ENCODE measurements at regions not wholly inside any gene's neighbourhood (a gene's known extent, or its start where the extent isn't known, plus 50 kb on each side); places are given as distances from the start of the nearest gene placed in this dataset.

- Histone ChIP-seq H3K9me3 (ENCODE audit: control insufficient read depth in 4 of 4, insufficient read depth in 3 of 4, low read length in 3 of 4) (peaks cover 0 to 7% (median 0%) of the 10 kb centered on the region in 4 donors), H3K4me1 (ENCODE audit: control insufficient read depth in 5 of 5, insufficient read depth in 5 of 5, low read length in 5 of 5) (no peaks in the 10 kb centered on the region), H3K9ac (ENCODE audit: insufficient read depth in 1 of 2, low read length in 2 of 2) (no peak overlapping the region), H3K4me3 (no peak overlapping the region), H3K27ac (ENCODE audit: low read depth in 1 of 2, low read length in 1 of 2) (no peak overlapping the region), H3K36me3 (ENCODE audit: control insufficient read depth in 4 of 4, insufficient read depth in 4 of 4, low read length in 4 of 4) (no peaks in the 10 kb centered on the region), H3K27me3 (ENCODE audit: control insufficient read depth in 3 of 3, insufficient read depth in 3 of 3, low read length in 2 of 3) (no peaks in the 10 kb centered on the region)
- no peak for TF ChIP-seq CTCF (IDR thresholded peaks at IDR 0.05; ENCODE audit: control extremely low read depth, extremely low read depth)
- no peak for DNase-seq
- no peak for ATAC-seq (ENCODE audit: insufficient read depth, low FRiP score)
Measured at GRCh38 chr12:131589966-131590365, 120.9 kb upstream of the SFSWAP start.

- Histone ChIP-seq H3K9me3 (ENCODE audit: control insufficient read depth in 4 of 4, insufficient read depth in 3 of 4, low read length in 3 of 4) (peaks cover 0 to 7% (median 0%) of the 10 kb centered on the region in 4 donors), H3K36me3 (ENCODE audit: control insufficient read depth in 4 of 4, insufficient read depth in 4 of 4, low read length in 4 of 4) (no peaks in the 10 kb centered on the region), H3K27me3 (ENCODE audit: control insufficient read depth in 3 of 3, insufficient read depth in 3 of 3, low read length in 2 of 3) (no peaks in the 10 kb centered on the region), H3K4me1 (ENCODE audit: control insufficient read depth in 5 of 5, insufficient read depth in 5 of 5, low read length in 5 of 5) (no peaks in the 10 kb centered on the region), H3K4me3 (no peak overlapping the region), H3K27ac (ENCODE audit: low read depth in 1 of 2, low read length in 1 of 2) (no peak overlapping the region), H3K9ac (ENCODE audit: insufficient read depth in 1 of 2, low read length in 2 of 2) (no peak overlapping the region)
- 78 to 89% methylated on average over 7 of the region's 7 CpGs for WGBS, 2 donors
- TF ChIP-seq CTCF (IDR thresholded peaks at IDR 0.05; ENCODE audit: control extremely low read depth, extremely low read depth), result no peak
- DNase-seq (no peak), ATAC-seq (ENCODE audit: insufficient read depth, low FRiP score) (no peak)
Measured at GRCh38 chr12:131591136-131591535, 119.8 kb upstream of the SFSWAP start.

GRCh38 chr12:131591714-131592709 is 118.9 kb upstream of the SFSWAP start:
- no peak overlapping the region for H3K27ac ChIP-seq (ENCODE audit: low read depth in 1 of 2, low read length in 1 of 2)
- no peak overlapping the region for H3K4me3 ChIP-seq
- no peaks in the 10 kb centered on the region for H3K4me1 ChIP-seq (ENCODE audit: control insufficient read depth in 5 of 5, insufficient read depth in 5 of 5, low read length in 5 of 5)
- H3K36me3 ChIP-seq (ENCODE audit: control insufficient read depth in 4 of 4, insufficient read depth in 4 of 4, low read length in 4 of 4), result no peaks in the 10 kb centered on the region
- DNase-seq (no peak), ATAC-seq (ENCODE audit: insufficient read depth, low FRiP score) (no peak)
- H3K9me3 ChIP-seq (ENCODE audit: control insufficient read depth in 4 of 4, insufficient read depth in 3 of 4, low read length in 3 of 4), result peaks cover 0 to 1% (median 0%) of the 10 kb centered on the region in 4 donors
- no peak overlapping the region for H3K9ac ChIP-seq (ENCODE audit: insufficient read depth in 1 of 2, low read length in 2 of 2)
- TF ChIP-seq CTCF (IDR thresholded peaks at IDR 0.05; ENCODE audit: control extremely low read depth, extremely low read depth), result no peak
- WGBS, 2 donors, result 92 to 94% methylated on average over 42 of the region's 42 CpGs
- no peaks in the 10 kb centered on the region for H3K27me3 ChIP-seq (ENCODE audit: control insufficient read depth in 3 of 3, insufficient read depth in 3 of 3, low read length in 2 of 3)
